ENCODE measurements at regions not wholly inside any gene's neighbourhood (a gene's known extent, or its start where the extent isn't known, plus 50 kb on each side); places are given as distances from the start of the nearest gene placed in this dataset.

- TF ChIP-seq SUZ12 (IDR thresholded peaks at IDR 0.05; ENCODE audit: extremely low read depth, insufficient read depth, insufficient read length) (no peak), ZNF274 (IDR thresholded peaks at IDR 0.05; ENCODE audit: low read depth, low read length) (no peak), YY1 (IDR thresholded peaks at IDR 0.05; ENCODE audit: insufficient read depth, insufficient read length) (no peak)
Observed at GRCh38 chr20:54929191-54929590, 453.8 kb downstream of the DOK5 start.
